ENCODE measurements at regions not wholly inside any gene's neighbourhood (a gene's known extent, or its start where the extent isn't known, plus 50 kb on each side); places are given as distances from the start of the nearest gene placed in this dataset.

DNA sequence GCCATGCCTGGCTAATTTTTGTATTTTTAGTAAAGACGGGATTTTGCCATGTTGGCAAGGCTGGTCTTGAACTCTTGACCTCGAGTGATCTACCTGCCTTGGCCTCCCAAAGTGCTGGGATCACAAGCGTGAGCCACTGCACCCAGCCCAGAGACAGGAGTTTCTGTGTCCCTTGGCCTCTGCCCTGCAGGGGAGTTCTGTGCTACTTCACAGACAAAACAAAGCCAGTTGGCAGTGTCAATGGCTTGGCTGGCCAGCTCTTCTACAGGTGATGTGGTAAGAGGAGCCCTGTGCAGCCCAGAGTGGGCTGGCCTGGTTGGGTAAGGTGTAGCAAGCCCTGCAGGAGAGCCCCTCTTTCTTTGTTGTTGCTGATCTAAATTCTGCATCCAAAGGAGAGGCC is 60.5 kb upstream of the SHISAL1 start:
- H3K27ac ChIP-seq = no peak overlapping the region
- CTCF ChIA-PET = interaction anchor here (0.8 to 1.1 kb wide), 2 partner anchors 15 to 28 kb away, joined by 3 read pairs; no protein-coding TSS in a partner anchor
- ATAC-seq = no peak
- H3K4me2 ChIP-seq = no peak overlapping the region
- 63% methylated on average over 3 of the region's 3 CpGs for WGBS (ENCODE audit: missing lambda C conversion rate)
- POLR2A ChIA-PET = no interaction called here
- H3K9me3 ChIP-seq = peaks cover 21% of the 10 kb centered on the region
- H3K4me1 ChIP-seq = no peaks in the 10 kb centered on the region
- DNase-seq (ENCODE audit: low read depth in 1 of 2, low spot score in 1 of 2) = no peak
- TF ChIP-seq, protein P1, sequence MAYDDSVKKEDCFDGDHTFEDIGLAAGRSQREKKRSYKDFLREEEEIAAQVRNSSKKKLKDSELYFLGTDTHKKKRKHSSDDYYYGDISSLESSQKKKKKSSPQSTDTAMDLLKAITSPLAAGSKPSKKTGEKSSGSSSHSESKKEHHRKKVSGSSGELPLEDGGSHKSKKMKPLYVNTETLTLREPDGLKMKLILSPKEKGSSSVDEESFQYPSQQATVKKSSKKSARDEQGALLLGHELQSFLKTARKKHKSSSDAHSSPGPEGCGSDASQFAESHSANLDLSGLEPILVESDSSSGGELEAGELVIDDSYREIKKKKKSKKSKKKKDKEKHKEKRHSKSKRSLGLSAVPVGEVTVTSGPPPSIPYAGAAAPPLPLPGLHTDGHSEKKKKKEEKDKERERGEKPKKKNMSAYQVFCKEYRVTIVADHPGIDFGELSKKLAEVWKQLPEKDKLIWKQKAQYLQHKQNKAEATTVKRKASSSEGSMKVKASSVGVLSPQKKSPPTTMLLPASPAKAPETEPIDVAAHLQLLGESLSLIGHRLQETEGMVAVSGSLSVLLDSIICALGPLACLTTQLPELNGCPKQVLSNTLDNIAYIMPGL (CRISPR knock-in tag; IDR thresholded peaks at IDR 0.05; ENCODE audit: borderline replicate concordance) = no peak
- TF ChIP-seq RNF2 (IDR thresholded peaks at IDR 0.05; ENCODE audit: borderline replicate concordance, low read depth) (no peak), CEBPB (IDR thresholded peaks at IDR 0.05) (no peak), HEYL (CRISPR knock-in tag; IDR thresholded peaks at IDR 0.05) (no peak), RCOR1 (IDR thresholded peaks at IDR 0.05; ENCODE audit: low read depth, low read length) (no peak), RAD21 (conservative IDR thresholded peaks at IDR 0.05 in 1 of 2, IDR thresholded peaks at IDR 0.05 in 1 of 2) (no peak), EHF (CRISPR knock-in tag; IDR thresholded peaks at IDR 0.05) (no peak), HOXB13 (CRISPR knock-in tag; IDR thresholded peaks at IDR 0.05; ENCODE audit: low read depth) (no peak), NPAS2 (CRISPR knock-in tag; IDR thresholded peaks at IDR 0.05; ENCODE audit: borderline replicate concordance) (no peak)
- TF ChIP-seq, protein P2, sequence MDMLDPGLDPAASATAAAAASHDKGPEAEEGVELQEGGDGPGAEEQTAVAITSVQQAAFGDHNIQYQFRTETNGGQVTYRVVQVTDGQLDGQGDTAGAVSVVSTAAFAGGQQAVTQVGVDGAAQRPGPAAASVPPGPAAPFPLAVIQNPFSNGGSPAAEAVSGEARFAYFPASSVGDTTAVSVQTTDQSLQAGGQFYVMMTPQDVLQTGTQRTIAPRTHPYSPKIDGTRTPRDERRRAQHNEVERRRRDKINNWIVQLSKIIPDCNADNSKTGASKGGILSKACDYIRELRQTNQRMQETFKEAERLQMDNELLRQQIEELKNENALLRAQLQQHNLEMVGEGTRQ (IDR thresholded peaks at IDR 0.05) = no peak
- TF ChIP-seq, protein P3, sequence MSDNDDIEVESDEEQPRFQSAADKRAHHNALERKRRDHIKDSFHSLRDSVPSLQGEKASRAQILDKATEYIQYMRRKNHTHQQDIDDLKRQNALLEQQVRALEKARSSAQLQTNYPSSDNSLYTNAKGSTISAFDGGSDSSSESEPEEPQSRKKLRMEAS (IDR thresholded peaks at IDR 0.05) = no peak
- no peak overlapping the region for H3K4me3 ChIP-seq
- FAIRE-seq = no peak

DNA sequence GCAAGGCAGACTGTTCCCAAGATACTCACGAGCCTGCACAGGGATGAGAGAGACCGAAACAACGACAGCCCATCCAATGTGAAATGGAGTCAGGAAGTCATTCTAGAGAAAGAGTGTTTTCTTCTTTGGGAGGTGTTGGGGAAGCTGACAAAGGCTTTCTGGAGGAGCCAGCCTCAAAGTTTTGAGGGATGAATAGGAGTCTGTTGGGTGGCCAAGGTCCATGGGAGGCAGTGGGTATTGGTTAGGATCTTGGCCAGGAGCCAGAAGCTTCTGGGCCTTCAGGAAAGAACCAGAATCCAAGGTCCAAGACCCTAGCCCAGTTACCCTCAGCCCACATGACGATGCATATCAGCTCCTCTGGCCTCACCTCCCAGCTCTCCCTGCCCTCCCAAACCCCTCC is 59.9 kb upstream of the SHISAL1 start:
- DNase-seq (ENCODE audit: low read depth in 1 of 2, low spot score in 1 of 2) (no peak), FAIRE-seq (no peak), ATAC-seq (no peak)
- WGBS (ENCODE audit: missing lambda C conversion rate) = 89% methylated on average over 3 of the region's 4 CpGs
- ChIA-PET CTCF (interaction anchor here (0.8 to 1.1 kb wide), 2 partner anchors 16 to 29 kb away, joined by 3 read pairs; no protein-coding TSS in a partner anchor), POLR2A (no interaction called here)
- no peak overlapping the region for H3K27ac ChIP-seq
- TF ChIP-seq PHF8 (IDR thresholded peaks at IDR 0.05; ENCODE audit: borderline replicate concordance, low read depth) = no peak
- TF ChIP-seq ZNF302 (CRISPR knock-in tag; IDR thresholded peaks at IDR 0.05) = no peak
- no peak for TF ChIP-seq ZC3H11A (IDR thresholded peaks at IDR 0.05)
- H3K4me2 ChIP-seq = no peak overlapping the region
- peaks cover 16% of the 10 kb centered on the region for H3K9me3 ChIP-seq
- no peaks in the 10 kb centered on the region for H3K4me1 ChIP-seq
- no peak overlapping the region for H3K4me3 ChIP-seq

DNA sequence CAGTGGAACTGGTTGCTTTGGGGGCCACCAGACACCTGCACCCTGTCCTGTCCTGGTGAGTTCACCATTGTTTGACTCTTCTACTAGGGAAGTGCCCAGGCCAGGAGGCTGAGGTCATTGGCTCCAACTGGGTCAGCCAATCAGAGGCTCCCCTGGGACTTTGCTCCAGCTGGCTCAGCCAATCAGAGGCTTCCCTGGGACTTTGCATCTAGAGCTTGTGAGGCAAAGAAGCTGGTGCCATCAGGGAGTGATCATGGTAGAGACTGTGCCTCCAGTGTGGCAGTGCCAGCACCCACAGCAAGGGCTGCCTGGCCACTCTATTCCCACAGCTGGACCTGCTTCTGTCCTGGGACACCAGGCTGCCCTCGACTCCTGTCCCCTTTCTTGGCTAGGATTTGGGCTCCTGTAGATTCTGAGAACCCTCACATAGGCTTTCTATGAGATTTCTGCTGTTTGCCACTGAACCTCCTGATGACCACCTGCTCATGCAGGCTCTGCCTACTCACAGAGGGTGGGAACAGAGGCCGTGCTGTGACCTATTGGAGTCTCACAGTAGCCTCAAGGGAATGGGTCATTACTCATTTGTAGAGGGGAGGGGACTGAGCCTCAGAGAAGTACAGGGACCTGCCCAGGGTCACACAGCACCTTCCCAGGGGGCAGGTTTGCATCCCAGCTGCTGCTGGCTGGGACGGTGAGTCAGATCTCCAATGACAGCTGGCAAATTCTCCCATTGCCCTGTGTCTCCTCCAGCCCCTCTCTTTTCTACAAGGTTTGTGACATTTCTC is 59.2 kb upstream of the SHISAL1 start:
- Histone ChIP-seq H3K4me1 (peaks cover 2% of the 10 kb centered on the region), H3K27ac (no peak overlapping the region), H3K4me2 (no peak overlapping the region), H3K9me3 (peaks cover 16% of the 10 kb centered on the region), H3K4me3 (no peak overlapping the region)
- DNase-seq (ENCODE audit: low read depth in 1 of 2, low spot score in 1 of 2) (no peak), FAIRE-seq (no peak), ATAC-seq (no peak)
- CTCF ChIA-PET = interaction anchor here (0.6 to 1.1 kb wide), 2 partner anchors 30 to 250 kb away, joined by 3 read pairs; no protein-coding TSS in a partner anchor
- POLR2A ChIA-PET = no interaction called here
- 28% methylated on average over 3 of the region's 3 CpGs for WGBS (ENCODE audit: missing lambda C conversion rate)
- TF ChIP-seq CHD2 (IDR thresholded peaks at IDR 0.05; ENCODE audit: low read length, partially characterized antibody) (no peak), TFCP2L1 (CRISPR knock-in tag; IDR thresholded peaks at IDR 0.05) (no peak), HOXA7 (CRISPR knock-in tag; IDR thresholded peaks at IDR 0.05) (no peak), CBX2 (IDR thresholded peaks at IDR 0.05; ENCODE audit: borderline replicate concordance, low read depth) (no peak), ZSCAN20 (CRISPR knock-in tag; IDR thresholded peaks at IDR 0.05) (no peak), EP300 (IDR thresholded peaks at IDR 0.05) (no peak), NR3C1 (IDR thresholded peaks at IDR 0.05) (no peak), SMC3 (IDR thresholded peaks at IDR 0.05) (no peak), NFE2L2 (conservative IDR thresholded peaks at IDR 0.05; ENCODE audit: low read length) (no peak), POLR2A (IDR thresholded peaks at IDR 0.05; ENCODE audit: low read length) (no peak), ZFP36 (IDR thresholded peaks at IDR 0.05; ENCODE audit: borderline replicate concordance, partially characterized antibody) (no peak)
- TF ChIP-seq, protein P4, sequence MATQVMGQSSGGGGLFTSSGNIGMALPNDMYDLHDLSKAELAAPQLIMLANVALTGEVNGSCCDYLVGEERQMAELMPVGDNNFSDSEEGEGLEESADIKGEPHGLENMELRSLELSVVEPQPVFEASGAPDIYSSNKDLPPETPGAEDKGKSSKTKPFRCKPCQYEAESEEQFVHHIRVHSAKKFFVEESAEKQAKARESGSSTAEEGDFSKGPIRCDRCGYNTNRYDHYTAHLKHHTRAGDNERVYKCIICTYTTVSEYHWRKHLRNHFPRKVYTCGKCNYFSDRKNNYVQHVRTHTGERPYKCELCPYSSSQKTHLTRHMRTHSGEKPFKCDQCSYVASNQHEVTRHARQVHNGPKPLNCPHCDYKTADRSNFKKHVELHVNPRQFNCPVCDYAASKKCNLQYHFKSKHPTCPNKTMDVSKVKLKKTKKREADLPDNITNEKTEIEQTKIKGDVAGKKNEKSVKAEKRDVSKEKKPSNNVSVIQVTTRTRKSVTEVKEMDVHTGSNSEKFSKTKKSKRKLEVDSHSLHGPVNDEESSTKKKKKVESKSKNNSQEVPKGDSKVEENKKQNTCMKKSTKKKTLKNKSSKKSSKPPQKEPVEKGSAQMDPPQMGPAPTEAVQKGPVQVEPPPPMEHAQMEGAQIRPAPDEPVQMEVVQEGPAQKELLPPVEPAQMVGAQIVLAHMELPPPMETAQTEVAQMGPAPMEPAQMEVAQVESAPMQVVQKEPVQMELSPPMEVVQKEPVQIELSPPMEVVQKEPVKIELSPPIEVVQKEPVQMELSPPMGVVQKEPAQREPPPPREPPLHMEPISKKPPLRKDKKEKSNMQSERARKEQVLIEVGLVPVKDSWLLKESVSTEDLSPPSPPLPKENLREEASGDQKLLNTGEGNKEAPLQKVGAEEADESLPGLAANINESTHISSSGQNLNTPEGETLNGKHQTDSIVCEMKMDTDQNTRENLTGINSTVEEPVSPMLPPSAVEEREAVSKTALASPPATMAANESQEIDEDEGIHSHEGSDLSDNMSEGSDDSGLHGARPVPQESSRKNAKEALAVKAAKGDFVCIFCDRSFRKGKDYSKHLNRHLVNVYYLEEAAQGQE (IDR thresholded peaks at IDR 0.05) = no peak
- TF ChIP-seq, protein P5, sequence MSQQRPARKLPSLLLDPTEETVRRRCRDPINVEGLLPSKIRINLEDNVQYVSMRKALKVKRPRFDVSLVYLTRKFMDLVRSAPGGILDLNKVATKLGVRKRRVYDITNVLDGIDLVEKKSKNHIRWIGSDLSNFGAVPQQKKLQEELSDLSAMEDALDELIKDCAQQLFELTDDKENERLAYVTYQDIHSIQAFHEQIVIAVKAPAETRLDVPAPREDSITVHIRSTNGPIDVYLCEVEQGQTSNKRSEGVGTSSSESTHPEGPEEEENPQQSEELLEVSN (IDR thresholded peaks at IDR 0.05; ENCODE audit: borderline replicate concordance, low read depth) = no peak
